IPS-18a (cell line): ENCODE measurements at regions not wholly inside any gene's neighbourhood (a gene's known extent, or its start where the extent isn't known, plus 50 kb on each side); places are given as distances from the start of the nearest gene placed in this dataset.
"Not testable (repeated sequence)": the region's sequence is repeated elsewhere in the genome, so short reads cannot be mapped to it uniquely, and the experiment has no call there.

Experiments
- H3K27ac ChIP-seq: one replicate; pipeline ENCODE4 v1.5.1; 2013; ENCODE audit warnings: low read length
- H3K27me3 ChIP-seq: one replicate; pipeline ENCODE4 v1.6.1; 2013; ENCODE audit warnings: mild to moderate bottlenecking, low read length; ENCODE audit not compliant: control insufficient read depth, insufficient read depth
- H3K36me3 ChIP-seq: one replicate; pipeline ENCODE4 v1.6.1; 2013; ENCODE audit warnings: low read depth, low read length; ENCODE audit not compliant: control insufficient read depth
- H3K4me1 ChIP-seq: one replicate; pipeline ENCODE4 v1.6.1; 2013; ENCODE audit warnings: low read depth, low read length; ENCODE audit not compliant: control insufficient read depth
- H3K4me3 ChIP-seq: one replicate; pipeline ENCODE4 v1.5.1; 2013; ENCODE audit warnings: low read length
- H3K9ac ChIP-seq: one replicate; pipeline ENCODE4 v1.6.1; 2013; ENCODE audit warnings: mild to moderate bottlenecking, low read length, moderate library complexity
- H3K9me3 ChIP-seq: one replicate; pipeline ENCODE4 v1.6.1; 2013; ENCODE audit warnings: low read depth, low read length; ENCODE audit not compliant: control insufficient read depth

DNA sequence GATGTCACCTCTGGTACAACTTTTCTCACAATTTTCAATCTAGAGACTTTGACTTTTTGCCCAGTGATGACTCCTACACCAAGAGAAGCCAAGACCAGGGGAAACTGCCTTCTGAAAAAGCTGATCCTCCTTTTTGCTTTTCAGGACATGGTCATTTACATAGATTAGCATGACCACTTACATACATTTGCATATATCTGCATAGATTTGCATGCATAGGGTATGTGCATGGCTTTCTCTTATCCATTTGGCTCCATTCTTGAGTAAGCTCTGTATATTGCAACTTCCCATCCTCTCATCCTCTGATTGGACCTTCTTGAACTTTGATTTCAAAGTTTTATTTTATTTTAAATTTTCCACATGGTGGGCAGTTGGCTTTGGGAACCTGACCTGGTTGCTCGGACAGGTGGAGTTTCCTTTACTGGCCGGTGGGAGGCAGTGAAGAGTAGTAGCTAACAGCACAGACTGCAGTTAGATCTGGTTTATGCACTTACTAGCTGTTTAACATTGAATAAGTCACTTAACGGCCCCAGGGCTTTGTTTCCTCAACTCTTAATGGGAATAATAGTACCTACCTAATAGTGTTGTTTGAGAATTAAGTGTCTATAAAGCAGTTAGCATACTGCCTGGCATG is 92.9 kb downstream of the GPR139 start:
- Histone ChIP-seq H3K9ac (no peak overlapping the region), H3K4me3 (no peak overlapping the region), H3K9me3 (no peaks in the 10 kb centered on the region), H3K36me3 (no peaks in the 10 kb centered on the region), H3K4me1 (peaks cover 10% of the 10 kb centered on the region), H3K27me3 (no peaks in the 10 kb centered on the region), H3K27ac (no peak overlapping the region)

DNA sequence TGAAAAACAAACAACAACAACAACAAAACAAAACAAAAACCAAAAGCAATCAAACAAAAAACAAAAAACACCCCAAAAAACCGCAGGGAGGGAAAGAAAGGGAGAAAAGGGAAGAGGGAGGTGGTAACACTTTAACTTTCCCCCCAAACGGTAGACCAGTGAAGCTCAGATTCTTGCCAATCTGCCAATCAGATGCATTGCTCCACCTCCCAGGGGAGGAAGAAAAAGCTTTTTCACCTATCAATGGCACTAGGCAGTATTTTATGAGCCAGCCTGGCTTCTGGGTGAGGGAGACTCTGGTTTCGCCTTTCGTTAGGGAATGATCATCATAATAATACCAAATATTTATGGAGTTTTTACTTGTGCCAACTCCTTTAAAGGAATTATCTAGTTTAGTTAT is 94.1 kb downstream of the GPR139 start:
- Histone ChIP-seq H3K9ac (no peak overlapping the region), H3K36me3 (no peaks in the 10 kb centered on the region), H3K27ac (no peak overlapping the region), H3K4me1 (peaks cover 13% of the 10 kb centered on the region), H3K4me3 (no peak overlapping the region), H3K27me3 (no peaks in the 10 kb centered on the region), H3K9me3 (no peaks in the 10 kb centered on the region)

DNA sequence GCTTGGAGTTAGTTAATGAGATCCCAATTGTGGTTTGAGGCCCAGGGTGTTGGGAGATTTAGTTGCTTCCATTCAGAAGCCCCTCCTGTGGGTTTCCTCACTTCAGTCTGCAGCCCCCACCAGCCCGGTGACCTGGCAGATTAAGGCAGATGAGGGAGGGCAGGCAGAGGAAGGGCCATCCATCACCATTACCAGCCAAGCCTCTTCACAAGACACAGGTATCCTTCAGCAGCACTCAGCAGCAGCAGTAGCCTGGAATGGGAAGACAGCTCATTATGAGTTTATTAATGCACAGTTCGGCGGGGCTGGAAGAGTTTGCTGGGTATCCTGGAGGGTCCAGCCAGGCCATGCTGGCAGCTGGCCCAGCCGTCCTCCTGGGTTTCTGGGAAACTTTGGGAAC is 90.0 kb upstream of the GPRC5B start:
- Histone ChIP-seq H3K27ac (no peak overlapping the region), H3K36me3 (no peaks in the 10 kb centered on the region), H3K9ac (no peak overlapping the region), H3K4me1 (peaks cover 2% of the 10 kb centered on the region), H3K4me3 (no peak overlapping the region), H3K9me3 (no peaks in the 10 kb centered on the region), H3K27me3 (no peaks in the 10 kb centered on the region)

DNA sequence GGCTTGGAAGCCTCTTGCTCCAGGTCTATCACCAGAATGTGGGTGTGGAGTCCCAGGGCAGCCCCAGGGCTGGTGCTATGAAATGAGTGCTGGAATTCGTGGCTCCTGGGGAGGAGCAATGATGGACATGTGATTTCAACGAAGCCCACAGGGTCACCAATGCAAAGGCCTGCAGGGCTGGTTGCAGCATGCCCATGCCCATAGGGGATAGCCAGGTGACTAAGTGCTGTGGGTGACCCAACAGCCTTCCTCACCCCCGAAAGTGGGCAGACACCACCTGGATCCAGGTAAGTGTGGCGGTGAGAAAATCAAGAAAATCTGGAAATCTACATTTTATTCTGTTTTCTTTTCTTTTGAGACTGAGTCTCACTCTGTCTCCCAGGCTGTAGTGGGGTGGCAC is 87.5 kb upstream of the GPRC5B start:
- Histone ChIP-seq H3K27me3 (no peaks in the 10 kb centered on the region), H3K9me3 (no peaks in the 10 kb centered on the region)

DNA sequence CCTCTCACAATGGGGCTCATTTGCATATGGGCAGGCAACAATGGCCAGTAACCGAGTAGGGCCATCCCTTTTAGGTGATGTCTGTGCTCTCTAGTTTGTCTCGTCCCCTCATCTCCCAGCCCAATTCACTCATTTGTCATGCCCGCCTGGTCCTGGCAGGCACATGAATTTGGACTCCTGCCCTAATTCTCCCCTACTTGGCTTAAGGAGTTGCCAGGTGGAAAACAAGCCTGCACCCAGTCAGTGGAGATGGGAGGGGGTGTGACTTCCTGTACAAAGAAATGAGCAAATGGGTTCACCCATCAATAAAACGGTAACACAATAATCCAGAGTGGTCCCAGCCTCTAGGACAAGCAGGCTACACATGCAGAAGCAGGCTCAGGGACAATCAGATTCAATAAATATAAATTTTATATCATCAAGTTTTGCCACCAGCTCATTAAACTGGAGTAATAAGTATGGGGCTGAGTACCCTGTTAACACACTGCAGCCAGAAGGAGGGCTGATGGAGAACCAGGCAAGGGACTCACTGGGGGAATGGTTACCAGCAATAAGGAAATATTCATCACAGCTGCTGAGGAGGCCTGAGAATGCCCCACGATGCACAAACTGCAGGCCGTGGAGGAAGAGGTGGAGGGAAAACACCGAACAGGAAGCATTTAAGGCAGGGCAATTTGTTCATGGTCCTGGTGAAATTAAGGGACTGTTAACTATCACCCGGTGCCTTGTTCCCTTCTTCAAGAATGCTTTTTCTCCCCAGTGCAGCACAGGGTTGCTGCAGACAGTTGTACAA is 84.4 kb upstream of the GPRC5B start:
- Histone ChIP-seq H3K4me1 (peaks cover 6% of the 10 kb centered on the region), H3K36me3 (no peaks in the 10 kb centered on the region), H3K27ac (no peak overlapping the region), H3K4me3 (no peak overlapping the region), H3K9me3 (no peaks in the 10 kb centered on the region), H3K27me3 (no peaks in the 10 kb centered on the region), H3K9ac (no peak overlapping the region)

More for the DNA sequence above, 87.5 kb upstream of the GPRC5B start:
- H3K36me3 ChIP-seq, result no peaks in the 10 kb centered on the region
- H3K4me1 ChIP-seq, result peaks cover 9% of the 10 kb centered on the region
- H3K9ac ChIP-seq, result no peak overlapping the region
- H3K27ac ChIP-seq, result no peak overlapping the region
- H3K4me3 ChIP-seq, result no peak overlapping the region

DNA sequence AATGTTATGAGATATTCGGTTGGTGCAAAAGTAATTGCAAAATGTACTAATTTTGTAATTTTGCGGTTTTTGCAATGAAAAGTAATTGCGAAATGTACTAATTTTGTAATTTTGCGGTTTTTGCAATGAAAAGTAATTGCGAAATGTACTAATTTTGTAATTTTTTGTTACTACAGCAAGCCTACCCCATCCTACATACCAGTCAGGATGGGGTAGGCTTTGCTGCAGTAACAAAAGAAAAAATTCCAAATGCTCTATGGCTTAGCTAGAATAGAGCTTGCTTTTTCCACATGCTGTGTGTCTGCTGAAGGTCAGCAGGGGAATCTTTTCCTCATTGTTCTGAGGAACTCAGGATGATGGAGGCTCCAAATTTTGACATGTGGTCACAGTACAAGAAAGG is 83.3 kb upstream of the GPRC5B start:
- no peak overlapping the region for H3K4me3 ChIP-seq
- no peak overlapping the region for H3K9ac ChIP-seq
- H3K27ac ChIP-seq, result no peak overlapping the region
- H3K9me3 ChIP-seq, result no peaks in the 10 kb centered on the region
- no peaks in the 10 kb centered on the region for H3K27me3 ChIP-seq
- peaks cover 6% of the 10 kb centered on the region for H3K4me1 ChIP-seq
- H3K36me3 ChIP-seq, result no peaks in the 10 kb centered on the region

DNA sequence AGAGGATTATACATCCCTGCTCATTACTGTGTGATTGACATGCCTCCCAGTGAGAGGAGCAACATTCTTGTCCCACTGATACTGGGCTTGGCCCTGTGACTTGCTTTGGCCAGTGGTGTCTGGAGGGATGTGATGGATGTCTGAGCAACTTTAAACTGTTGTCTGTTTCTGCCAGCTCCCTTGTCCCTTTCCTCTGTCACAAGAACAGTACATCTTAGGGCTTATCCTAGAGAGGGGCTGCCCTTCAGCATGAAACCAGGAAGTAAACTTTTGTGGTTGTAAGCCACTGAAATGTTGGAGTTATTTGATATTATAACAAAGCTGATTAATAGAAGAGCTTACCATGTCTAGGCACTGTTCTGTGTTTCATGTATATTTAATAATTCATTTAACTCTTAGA is 82.9 kb upstream of the GPRC5B start:
- Histone ChIP-seq H3K27me3 (no peaks in the 10 kb centered on the region), H3K9ac (no peak overlapping the region), H3K36me3 (no peaks in the 10 kb centered on the region), H3K4me3 (no peak overlapping the region), H3K4me1 (peaks cover 6% of the 10 kb centered on the region), H3K9me3 (no peaks in the 10 kb centered on the region), H3K27ac (no peak overlapping the region)

DNA sequence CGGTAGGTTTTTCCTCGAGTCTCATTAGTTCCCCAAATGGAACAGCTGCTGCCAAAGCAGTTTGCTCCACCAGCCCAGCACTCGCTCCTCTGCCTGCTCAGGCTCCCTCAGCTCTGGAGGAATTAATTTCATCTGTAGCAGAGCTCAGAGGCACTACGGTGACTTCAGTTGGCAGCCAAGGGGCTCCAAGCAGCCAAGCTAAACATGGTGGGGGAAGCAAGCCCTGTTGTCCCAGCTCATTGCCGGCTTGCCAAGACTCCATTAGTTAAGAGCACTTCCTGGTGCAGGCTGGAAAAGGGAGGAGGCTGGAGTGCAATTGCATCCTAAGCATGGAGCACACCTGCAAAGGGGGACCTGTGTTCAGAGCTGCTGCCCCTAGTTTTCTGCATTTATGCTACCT is 78.7 kb upstream of the GPRC5B start:
- H3K9ac ChIP-seq, result no peak overlapping the region
- no peak overlapping the region for H3K27ac ChIP-seq
- H3K9me3 ChIP-seq, result no peaks in the 10 kb centered on the region
- H3K27me3 ChIP-seq, result no peaks in the 10 kb centered on the region
- H3K36me3 ChIP-seq, result no peaks in the 10 kb centered on the region
- peaks cover 9% of the 10 kb centered on the region for H3K4me1 ChIP-seq
- no peak overlapping the region for H3K4me3 ChIP-seq

DNA sequence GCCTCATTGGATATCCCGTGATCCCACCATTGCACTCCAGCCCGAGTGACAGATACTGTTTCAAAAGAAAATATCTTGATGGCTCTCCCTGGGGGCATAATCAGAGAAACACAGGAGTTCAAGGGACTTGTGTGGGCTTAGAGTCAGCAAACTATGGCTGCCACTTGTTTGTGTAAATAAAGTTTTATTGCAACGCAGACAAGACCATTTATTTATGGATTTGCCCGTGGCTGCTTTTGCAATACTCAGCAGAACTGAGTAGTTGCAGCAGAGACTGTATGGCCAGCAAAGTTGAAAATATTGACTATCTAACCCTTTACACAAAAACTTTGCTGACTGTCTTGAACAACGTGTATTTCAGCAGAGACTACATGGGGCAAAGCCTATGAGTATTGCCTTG is 75.5 kb upstream of the GPRC5B start:
- H3K27me3 ChIP-seq, result no peaks in the 10 kb centered on the region
- no peak overlapping the region for H3K4me3 ChIP-seq
- H3K9ac ChIP-seq, result no peak overlapping the region
- peaks cover 9% of the 10 kb centered on the region for H3K4me1 ChIP-seq
- no peak overlapping the region for H3K27ac ChIP-seq
- no peaks in the 10 kb centered on the region for H3K9me3 ChIP-seq
- no peaks in the 10 kb centered on the region for H3K36me3 ChIP-seq

DNA sequence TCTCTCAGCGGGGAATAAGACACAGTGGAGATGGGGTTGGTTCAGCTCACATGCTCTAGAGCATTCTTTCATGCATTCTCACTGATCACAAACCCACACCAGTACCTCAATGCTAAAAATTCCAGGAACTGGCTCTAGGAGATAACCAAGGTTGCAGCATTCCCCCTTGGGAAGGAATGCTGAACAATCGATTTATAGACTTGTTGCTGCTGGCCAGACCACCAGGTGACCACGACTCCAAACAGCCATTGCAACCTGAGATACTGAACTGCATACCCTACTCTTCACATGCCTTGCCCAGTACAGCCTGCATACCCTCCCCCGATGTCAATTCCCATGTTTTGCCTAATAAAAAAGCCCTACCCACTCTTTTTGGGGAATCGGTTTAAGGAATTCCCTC is 75.1 kb upstream of the GPRC5B start:
- Histone ChIP-seq H3K27ac (no peak overlapping the region), H3K9ac (no peak overlapping the region), H3K9me3 (no peaks in the 10 kb centered on the region), H3K36me3 (no peaks in the 10 kb centered on the region), H3K4me1 (peaks cover 9% of the 10 kb centered on the region), H3K27me3 (no peaks in the 10 kb centered on the region), H3K4me3 (no peak overlapping the region)

DNA sequence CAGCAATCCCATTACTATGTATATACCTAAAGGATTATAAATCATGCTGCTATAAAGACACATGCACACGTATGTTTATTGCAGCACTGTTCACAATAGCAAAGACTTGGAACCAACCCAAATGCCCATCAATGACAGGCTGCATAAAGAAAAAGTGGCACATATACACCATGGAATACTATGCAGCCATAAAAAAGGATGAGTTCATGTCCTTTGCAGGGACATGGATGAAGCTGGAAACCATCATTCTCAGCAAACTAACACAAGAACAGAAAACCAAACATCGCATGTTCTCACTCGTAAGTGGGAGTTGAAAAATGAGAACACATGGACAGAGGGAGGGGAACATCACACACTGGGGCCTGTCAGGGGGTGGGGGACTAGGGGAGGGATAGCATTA is 71.2 kb upstream of the GPRC5B start:
- H3K4me1 ChIP-seq, result peaks cover 17% of the 10 kb centered on the region
- not testable (repeated sequence) for H3K36me3 ChIP-seq, H3K27ac ChIP-seq, H3K9ac ChIP-seq, H3K9me3 ChIP-seq, H3K27me3 ChIP-seq, H3K4me3 ChIP-seq

DNA sequence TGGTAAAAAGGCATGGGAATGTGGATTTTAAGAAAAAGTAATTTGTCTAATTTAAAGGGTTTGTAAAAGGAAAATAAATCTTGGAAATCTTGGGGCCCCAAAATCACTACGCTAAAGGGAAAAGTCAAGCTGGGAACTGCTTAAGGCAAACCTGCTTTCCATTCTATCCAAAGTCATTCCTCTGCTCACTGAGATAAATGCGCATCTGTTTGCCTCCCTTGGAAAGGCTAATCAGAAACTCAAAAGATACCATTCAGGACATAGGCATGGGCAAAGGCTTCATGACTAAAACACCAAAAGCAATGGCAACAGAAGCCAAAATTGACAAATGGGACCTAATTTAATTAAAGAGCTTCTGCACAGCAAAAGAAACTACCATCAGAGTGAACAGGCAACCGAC is 70.4 kb upstream of the GPRC5B start:
- H3K36me3 ChIP-seq, H3K27me3 ChIP-seq, H3K27ac ChIP-seq, H3K9me3 ChIP-seq, H3K9ac ChIP-seq, H3K4me3 ChIP-seq: not testable (repeated sequence)
- H3K4me1 ChIP-seq, result peaks cover 16% of the 10 kb centered on the region
